Panc1 (cell line): ENCODE measurements at regions not wholly inside any gene's neighbourhood (a gene's known extent, or its start where the extent isn't known, plus 50 kb on each side); places are given as distances from the start of the nearest gene placed in this dataset.

Source experiments
- ATAC-seq: fragments of 200-7000 bp; cut with Tn5 transposase; 2 replicates; pipeline ENCODE4 v1.9.1; 2020; ENCODE audit warnings: mild to moderate bottlenecking, moderate library complexity
- BruUV-seq: library from RNA; stranded (reverse); fragments of 400-500 nt; replicated peaks from 2 replicates; lab custom pipeline; 2021; lab: Mats Ljungman, UMichigan
- CTCF ChIA-PET: fragments of 300-600 bp; sonication (Branson Sonifier 250); formaldehyde crosslinking; loops from one replicate; lab custom pipeline; 2022; ENCODE audit warnings: antibody characterized with exemption; lab: Charles Lee
- POLR2A ChIA-PET: fragments of 300-600 bp; sonication (Branson Sonifier 250); formaldehyde crosslinking; loops from one replicate; lab custom pipeline; 2022; ENCODE audit warnings: antibody characterized with exemption; lab: Charles Lee
- DNase-seq: peaks from one replicate; pipeline ENCODE4 v3.0.0-alpha.2; 2010; ENCODE audit warnings: low read depth, low spot score
- H3K27ac ChIP-seq: 2 replicates; pipeline ENCODE4 v1.5.1; 2011; ENCODE audit warnings: mild to moderate bottlenecking, low read length, inconsistent platforms
- H3K27me3 ChIP-seq: fragments of 200-500 bp; sonication (Bioruptor generic); 2 replicates; pipeline ENCODE4 v1.6.0; 2014; ENCODE audit warnings: low read length, inconsistent platforms; ENCODE audit not compliant: control insufficient read depth, insufficient read depth
- H3K36me3 ChIP-seq: fragments of 200-500 bp; sonication (Bioruptor generic); 2 replicates; pipeline ENCODE4 v1.5.1; 2014; ENCODE audit warnings: inconsistent platforms, mild to moderate bottlenecking, low read length, moderate library complexity; ENCODE audit not compliant: control insufficient read depth, insufficient read depth
- H3K4me1 ChIP-seq: 2 replicates; pipeline ENCODE4 v1.5.1; 2011; ENCODE audit warnings: inconsistent platforms, mild to moderate bottlenecking, low read length, moderate library complexity; ENCODE audit not compliant: control insufficient read depth, insufficient read depth
- H3K4me3 ChIP-seq, 2 experiments: 2 replicates each; pipeline ENCODE4 v1.5.1; 2011 to 2012; ENCODE audit warnings: low read depth in 2 of 2, low read length in 2 of 2, mild to moderate bottlenecking in 2 of 2, inconsistent platforms in 1 of 2, moderate library complexity in 1 of 2
- H3K9me3 ChIP-seq: fragments of 200-500 bp; sonication (Bioruptor generic); 2 replicates; pipeline ENCODE4 v1.5.1; 2014; ENCODE audit warnings: low read depth, mild to moderate bottlenecking, inconsistent platforms, low read length, moderate library complexity; ENCODE audit not compliant: control insufficient read depth, insufficient read depth
- CTCF ChIP-seq: fragments of 450-650 bp; IDR thresholded peaks from 2 replicates; pipeline ENCODE4 v1.5.1; 2017; ENCODE audit warnings: mild to moderate bottlenecking
- POLR2AphosphoS5 ChIP-seq: IDR thresholded peaks from 2 replicates; pipeline ENCODE4 v1.6.1; 2012; ENCODE audit warnings: mild to moderate bottlenecking, low read depth, low read length, moderate library complexity
- REST ChIP-seq, 2 experiments: IDR thresholded peaks; 2 replicates each; pipeline ENCODE4 v1.6.1; 2011 to 2012; ENCODE audit warnings: low read depth in 2 of 2, control low read depth in 1 of 2, low read length in 1 of 2, mild to moderate bottlenecking in 1 of 2, moderate library complexity in 1 of 2; ENCODE audit not compliant: insufficient read depth in 1 of 2
- SIN3A ChIP-seq: IDR thresholded peaks from 2 replicates; pipeline ENCODE4 v1.6.1; 2012; ENCODE audit warnings: low read depth, mild to moderate bottlenecking, low read length, moderate library complexity, borderline replicate concordance; ENCODE audit not compliant: insufficient read depth
- TCF7L2 ChIP-seq: IDR thresholded peaks from 2 replicates; pipeline ENCODE4 v1.6.1; 2011; ENCODE audit warnings: mild to moderate bottlenecking, low read depth, low read length, inconsistent platforms
- in situ Hi-C: cut with HindIII; loops from 2 replicates; pipeline ENCODE4 v1.10.0; 2016; ENCODE audit warnings: low sequenced_read_pairs, low pct_unique_long_range_greater_than_20kb
- intact Hi-C: fragments of 100-400 bp; cut with micrococcal nuclease; formaldehyde crosslinking; loops from one replicate; pipeline ENCODE4 v1.10.0; 2022; ENCODE audit not compliant: unreplicated experiment

- TF ChIP-seq CTCF (no peak), TCF7L2 (no peak), POLR2AphosphoS5 (no peak), SIN3A (no peak), REST (IDR thresholded peaks at IDR 0.05; ENCODE audit: insufficient read depth in 1 of 2, low read depth in 2 of 2, low read length in 1 of 2) (no peak)
- ATAC-seq (no peak), DNase-seq (no peak)
- BruUV-seq, result no TSS peak
- CTCF ChIA-PET, result no interaction called here
- H3K4me1 ChIP-seq, result no peaks in the 10 kb centered on the region
- no peak overlapping the region for H3K4me3 ChIP-seq
- intact Hi-C loops, result no loop called here
- no peaks in the 10 kb centered on the region; the same call in 1 of the 2 replicates for H3K9me3 ChIP-seq
- POLR2A ChIA-PET, result no interaction called here
- in situ Hi-C loops, result no loop called here
- H3K27ac ChIP-seq, result no peak overlapping the region
- H3K36me3 ChIP-seq, result no peaks in the 10 kb centered on the region
- no peaks in the 10 kb centered on the region for H3K27me3 ChIP-seq
These were observed 619.4 kb upstream of the CHAC2 start for GRCh38 chr2:53148221-53148620.

- TF ChIP-seq CTCF, result no peak
- TF ChIP-seq REST (IDR thresholded peaks at IDR 0.05; ENCODE audit: insufficient read depth in 1 of 2, low read depth in 2 of 2, low read length in 1 of 2), result no peak
- TF ChIP-seq POLR2AphosphoS5, result no peak
- no peak for TF ChIP-seq TCF7L2
- TF ChIP-seq SIN3A, result no peak
- in situ Hi-C loops, result no loop called here
- no TSS peak for BruUV-seq
- H3K27me3 ChIP-seq, result no peaks in the 10 kb centered on the region
- 0 out of 2 replicates have a peak, but pooled peaks cover 2% of the 10 kb centered on the region for H3K9me3 ChIP-seq
- intact Hi-C loops, result no loop called here
- CTCF ChIA-PET, result no interaction called here
- DNase-seq (no peak), ATAC-seq (no peak)
- H3K4me1 ChIP-seq, result no peaks in the 10 kb centered on the region
- H3K27ac ChIP-seq, result no peak overlapping the region
- POLR2A ChIA-PET, result no interaction called here
- no peak overlapping the region for H3K4me3 ChIP-seq
- H3K36me3 ChIP-seq, result no peaks in the 10 kb centered on the region
These were observed 636.2 kb upstream of the CHAC2 start for GRCh38 chr2:53131416-53131815.
